Endothelial cell (in vitro differentiated cells): ENCODE measurements at regions not wholly inside any gene's neighbourhood (a gene's known extent, or its start where the extent isn't known, plus 50 kb on each side); places are given as distances from the start of the nearest gene placed in this dataset.

Source experiments
- DNase-seq: peaks from one replicate; pipeline ENCODE4 v3.0.0; 2021; ENCODE audit warnings: low spot score
- H3K27ac Mint-ChIP-seq: one replicate; pipeline ENCODE4 v1.8.0; 2021; ENCODE audit warnings: mixed read lengths, inconsistent platforms; ENCODE audit not compliant: unreplicated experiment
- H3K27me3 Mint-ChIP-seq: one replicate; pipeline ENCODE4 v1.8.0; 2021; ENCODE audit warnings: mild to moderate bottlenecking, moderate library complexity, mixed read lengths, inconsistent platforms; ENCODE audit not compliant: unreplicated experiment
- H3K36me3 Mint-ChIP-seq: one replicate; pipeline ENCODE4 v1.8.0; 2021; ENCODE audit warnings: mild to moderate bottlenecking, low read depth, mixed read lengths, inconsistent platforms; ENCODE audit not compliant: unreplicated experiment
- H3K4me1 Mint-ChIP-seq: one replicate; pipeline ENCODE4 v1.8.0; 2021; ENCODE audit warnings: mild to moderate bottlenecking, mixed read lengths, inconsistent platforms; ENCODE audit not compliant: unreplicated experiment
- H3K4me3 Mint-ChIP-seq: one replicate; pipeline ENCODE4 v1.8.0; 2021; ENCODE audit warnings: mild to moderate bottlenecking, mixed read lengths, inconsistent platforms; ENCODE audit not compliant: unreplicated experiment
- H3K9me3 Mint-ChIP-seq: one replicate; pipeline ENCODE4 v1.8.0; 2021; ENCODE audit warnings: mixed read lengths, inconsistent platforms; ENCODE audit not compliant: unreplicated experiment
- TF ChIP-seq, protein P1 (sequence below): fragments of 200-600 bp; sonication (generic); IDR thresholded peaks from one replicate; pipeline ENCODE4 v1.5.0; 2021; ENCODE audit warnings: antibody characterized with exemption; ENCODE audit not compliant: unreplicated experiment

DNA sequence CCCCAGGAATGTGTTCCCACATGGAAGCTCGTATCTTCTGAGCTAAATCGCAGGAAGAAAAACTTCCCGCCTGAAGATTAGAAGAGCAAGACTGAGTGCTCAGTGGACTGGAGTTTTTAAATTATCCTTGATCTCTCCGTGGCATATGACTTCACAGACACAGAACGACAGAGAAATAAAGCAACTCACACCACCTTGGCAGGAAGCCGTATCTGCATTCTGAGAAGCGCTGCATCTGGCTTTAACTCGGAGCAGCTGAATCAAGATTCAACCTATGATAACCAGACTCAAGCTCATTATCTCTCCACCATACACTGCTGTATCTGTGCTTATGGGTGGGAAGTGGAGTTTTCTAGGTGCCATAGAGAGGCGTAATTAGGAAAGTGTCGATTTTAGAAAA is 1482.7 kb downstream of the AACS start:
- no peak for DNase-seq
- Mint-ChIP-seq H3K4me3 (no peak overlapping the region), H3K27me3 (peaks cover 6% of the 10 kb centered on the region), H3K9me3 (peaks cover 12% of the 10 kb centered on the region), H3K27ac (no peak overlapping the region), H3K4me1 (no peaks in the 10 kb centered on the region), H3K36me3 (no peaks in the 10 kb centered on the region)
- TF ChIP-seq, protein P1, sequence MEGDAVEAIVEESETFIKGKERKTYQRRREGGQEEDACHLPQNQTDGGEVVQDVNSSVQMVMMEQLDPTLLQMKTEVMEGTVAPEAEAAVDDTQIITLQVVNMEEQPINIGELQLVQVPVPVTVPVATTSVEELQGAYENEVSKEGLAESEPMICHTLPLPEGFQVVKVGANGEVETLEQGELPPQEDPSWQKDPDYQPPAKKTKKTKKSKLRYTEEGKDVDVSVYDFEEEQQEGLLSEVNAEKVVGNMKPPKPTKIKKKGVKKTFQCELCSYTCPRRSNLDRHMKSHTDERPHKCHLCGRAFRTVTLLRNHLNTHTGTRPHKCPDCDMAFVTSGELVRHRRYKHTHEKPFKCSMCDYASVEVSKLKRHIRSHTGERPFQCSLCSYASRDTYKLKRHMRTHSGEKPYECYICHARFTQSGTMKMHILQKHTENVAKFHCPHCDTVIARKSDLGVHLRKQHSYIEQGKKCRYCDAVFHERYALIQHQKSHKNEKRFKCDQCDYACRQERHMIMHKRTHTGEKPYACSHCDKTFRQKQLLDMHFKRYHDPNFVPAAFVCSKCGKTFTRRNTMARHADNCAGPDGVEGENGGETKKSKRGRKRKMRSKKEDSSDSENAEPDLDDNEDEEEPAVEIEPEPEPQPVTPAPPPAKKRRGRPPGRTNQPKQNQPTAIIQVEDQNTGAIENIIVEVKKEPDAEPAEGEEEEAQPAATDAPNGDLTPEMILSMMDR = no peak

DNA sequence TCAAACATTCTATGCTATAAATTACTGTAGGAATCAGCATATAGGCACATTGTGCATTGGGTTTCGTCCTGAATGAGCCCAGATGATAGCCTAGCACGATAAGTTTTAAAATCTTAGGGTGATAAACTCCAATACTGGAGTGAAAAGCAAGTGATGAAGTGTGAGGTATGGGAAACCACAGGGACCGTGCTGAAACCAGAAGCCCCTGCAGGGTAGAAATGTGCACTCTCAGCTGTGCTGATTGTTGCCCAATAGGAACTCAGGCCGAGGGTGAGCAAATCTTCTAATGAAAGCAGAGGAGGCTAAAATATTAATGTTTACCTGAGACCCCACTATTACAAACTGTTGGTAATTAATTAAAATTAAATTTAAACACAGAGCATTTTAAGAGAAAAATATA is 1486.6 kb downstream of the AACS start:
- H3K27me3 Mint-ChIP-seq = peaks cover 4% of the 10 kb centered on the region
- TF ChIP-seq, protein P1 = no peak
- no peak overlapping the region for H3K4me3 Mint-ChIP-seq
- H3K27ac Mint-ChIP-seq = no peak overlapping the region
- DNase-seq = no peak
- no peaks in the 10 kb centered on the region for H3K4me1 Mint-ChIP-seq
- peaks cover 4% of the 10 kb centered on the region for H3K36me3 Mint-ChIP-seq
- peaks cover 19% of the 10 kb centered on the region for H3K9me3 Mint-ChIP-seq

DNA sequence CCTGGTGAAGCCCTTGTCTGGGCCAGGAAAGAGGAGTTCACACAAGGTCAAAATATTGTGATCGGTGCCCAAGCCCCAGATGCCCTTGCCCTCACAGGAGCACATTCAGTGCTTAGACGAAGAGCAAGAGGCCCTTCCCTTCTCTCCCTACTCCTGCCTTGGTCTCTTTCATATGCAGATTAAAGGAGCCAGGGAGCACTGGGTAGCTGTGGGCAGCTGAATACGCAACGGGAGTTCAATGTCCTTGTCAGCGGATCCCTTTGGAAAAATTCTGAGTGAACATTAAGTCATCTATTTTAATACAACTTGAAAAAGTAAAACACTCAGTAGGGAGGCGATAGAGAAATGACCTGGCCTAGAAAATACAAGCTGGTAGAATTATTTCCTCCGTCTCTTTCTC is 1489.4 kb downstream of the AACS start:
- H3K36me3 Mint-ChIP-seq = peaks cover 4% of the 10 kb centered on the region
- no peak overlapping the region for H3K27ac Mint-ChIP-seq
- TF ChIP-seq, protein P1 = no peak
- DNase-seq = no peak
- H3K9me3 Mint-ChIP-seq = peaks cover 22% of the 10 kb centered on the region
- no peaks in the 10 kb centered on the region for H3K4me1 Mint-ChIP-seq
- H3K4me3 Mint-ChIP-seq = no peak overlapping the region
- no peaks in the 10 kb centered on the region for H3K27me3 Mint-ChIP-seq

DNA sequence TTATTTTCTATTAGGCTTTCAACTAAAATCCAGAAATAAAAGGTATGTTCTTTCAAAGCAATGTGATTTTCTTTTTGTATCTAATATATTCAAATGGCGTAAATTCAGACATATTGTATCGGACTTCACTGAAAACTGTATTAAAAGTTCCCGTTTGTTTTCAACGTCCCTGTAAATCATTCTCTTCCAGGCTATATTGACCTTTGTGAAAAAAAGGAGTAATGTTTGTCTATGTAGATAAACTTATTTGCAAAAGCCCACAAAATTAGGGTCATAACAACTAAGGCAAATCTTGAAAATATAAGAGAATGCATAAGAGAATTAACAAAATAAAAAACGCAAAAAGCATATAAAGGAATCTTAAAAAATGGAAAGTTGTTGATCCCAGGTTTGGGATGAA is 1492.4 kb downstream of the AACS start:
- no peak overlapping the region for H3K4me3 Mint-ChIP-seq
- no peaks in the 10 kb centered on the region for H3K27me3 Mint-ChIP-seq
- peaks cover 4% of the 10 kb centered on the region for H3K36me3 Mint-ChIP-seq
- H3K4me1 Mint-ChIP-seq = no peaks in the 10 kb centered on the region
- TF ChIP-seq, protein P1 = no peak
- no peak overlapping the region for H3K27ac Mint-ChIP-seq
- H3K9me3 Mint-ChIP-seq = peaks cover 31% of the 10 kb centered on the region
- DNase-seq = no peak

DNA sequence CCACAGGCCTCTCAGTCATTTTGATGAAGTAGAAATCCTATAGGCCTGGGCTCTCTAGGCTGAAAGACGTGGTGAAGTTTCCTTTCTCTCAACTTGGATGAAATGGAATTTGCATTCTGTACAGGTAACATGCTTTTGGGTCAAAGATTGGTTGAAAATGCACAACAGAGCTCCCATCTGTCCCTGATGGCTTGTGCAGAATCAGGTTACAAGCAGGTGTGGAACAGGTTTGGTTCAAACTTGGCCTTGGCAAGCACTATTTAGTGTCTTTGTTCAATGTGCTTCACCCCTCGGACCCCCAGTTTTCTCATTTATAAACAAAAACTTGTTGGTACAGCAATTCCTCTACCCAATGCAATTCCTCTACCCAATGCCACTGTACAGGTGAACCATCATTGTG is 1493.0 kb downstream of the AACS start:
- Mint-ChIP-seq H3K4me1 (no peaks in the 10 kb centered on the region), H3K36me3 (peaks cover 4% of the 10 kb centered on the region), H3K4me3 (no peak overlapping the region), H3K9me3 (peaks cover 37% of the 10 kb centered on the region), H3K27me3 (no peaks in the 10 kb centered on the region), H3K27ac (no peak overlapping the region)
- no peak for DNase-seq
- TF ChIP-seq, protein P1 = no peak
